OCI-LY3 (cell line): ENCODE measurements at regions not wholly inside any gene's neighbourhood (a gene's known extent, or its start where the extent isn't known, plus 50 kb on each side); places are given as distances from the start of the nearest gene placed in this dataset.

Experiments
- H2AFZ ChIP-seq: fragments of 200-600, 300-600 bp; shearing (Covaris generic); 2 replicates; pipeline ENCODE4 v1.6.0; 2014; ENCODE audit warnings: antibody characterized with exemption, low read depth, low read length
- H3K27ac ChIP-seq: fragments of 200-600, 300-600 bp; sonication (generic); 2 replicates; pipeline ENCODE4 v1.5.1; 2014; ENCODE audit warnings: mild to moderate bottlenecking, low read length, moderate library complexity, mixed read lengths
- H3K27me3 ChIP-seq: fragments of 200-600, 300-600 bp; sonication (generic); 2 replicates; pipeline ENCODE4 v1.6.1; 2014; ENCODE audit warnings: low read depth, low read length, mixed read lengths
- H3K36me3 ChIP-seq: fragments of 200-600, 300-600 bp; sonication (generic); replicated peaks from 2 replicates; pipeline ENCODE3; 2014; ENCODE audit warnings: low read depth, low read length, mixed read lengths
- H3K4me1 ChIP-seq: fragments of 300-600, 200-600 bp; sonication (generic); 2 replicates; pipeline ENCODE4 v1.6.1; 2014; ENCODE audit warnings: low read length, mixed read lengths
- H3K4me2 ChIP-seq: fragments of 200-600, 300-600 bp; sonication (generic); 2 replicates; pipeline ENCODE4 v1.6.1; 2014; ENCODE audit warnings: low read length, mixed read lengths
- H3K4me3 ChIP-seq: fragments of 300-600, 200-600 bp; sonication (generic); 2 replicates; pipeline ENCODE4 v1.5.1; 2014; ENCODE audit warnings: antibody characterized with exemption, mild to moderate bottlenecking, low read length, moderate library complexity
- H3K79me2 ChIP-seq: fragments of 300-600, 200-600 bp; shearing (Covaris generic); 2 replicates; pipeline ENCODE4 v1.6.1; 2014; ENCODE audit warnings: mild to moderate bottlenecking, low read length, mixed read lengths
- H3K9ac ChIP-seq: fragments of 300-600, 200-600 bp; shearing (Covaris generic); 2 replicates; pipeline ENCODE4 v1.6.0; 2014; ENCODE audit warnings: mild to moderate bottlenecking, low read length, moderate library complexity
- H3K9me3 ChIP-seq: fragments of 200-600, 300-600 bp; shearing (Covaris generic); 2 replicates; pipeline ENCODE4 v1.6.1; 2014; ENCODE audit warnings: low read length, mixed read lengths; ENCODE audit not compliant: insufficient read depth
- H4K20me1 ChIP-seq: fragments of 200-600, 300-600 bp; sonication (generic); 2 replicates; pipeline ENCODE4 v1.6.1; 2016; ENCODE audit warnings: low read length, mixed read lengths; ENCODE audit not compliant: insufficient read depth
- EZH2phosphoT487 ChIP-seq: fragments of 200-600 bp; shearing (Covaris generic); IDR thresholded peaks from 2 replicates; pipeline ENCODE4 v1.6.1; 2018; ENCODE audit warnings: antibody characterized with exemption, mixed run types, low read depth
- TF ChIP-seq, protein P1 (sequence below): fragments of 200-600, 300-600 bp; sonication (generic); IDR thresholded peaks from 2 replicates; pipeline ENCODE4 v1.5.1; 2014; ENCODE audit warnings: antibody characterized with exemption, low read length, low read depth

DNA sequence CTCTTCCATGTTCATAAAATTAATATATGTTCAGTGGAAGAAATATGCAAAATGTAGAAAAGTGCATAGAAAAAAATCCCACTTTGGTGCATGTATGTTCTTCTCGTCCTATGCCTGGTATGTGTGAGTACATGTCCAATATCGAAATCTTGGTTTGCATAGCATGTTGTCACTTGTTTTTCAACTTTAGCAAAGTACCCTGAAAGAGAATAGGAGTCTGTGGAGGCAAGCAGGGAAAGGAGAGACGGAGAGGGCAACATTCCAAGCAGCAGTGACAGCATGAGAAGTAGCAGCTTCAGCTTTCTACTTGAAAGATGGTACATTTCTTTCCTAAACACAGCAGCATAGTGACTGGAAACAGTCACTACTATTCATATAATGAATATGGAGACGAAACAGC lies 56.8 kb upstream of the CACNA2D3 start:
- Histone ChIP-seq H3K27ac (no peak overlapping the region), H3K79me2 (no peaks in the 10 kb centered on the region), H3K36me3 (no peaks in the 10 kb centered on the region), H3K27me3 (peaks cover 15% of the 10 kb centered on the region), H4K20me1 (no peaks in the 10 kb centered on the region), H3K4me1 (peaks cover 9% of the 10 kb centered on the region), H3K4me2 (no peak overlapping the region), H2AFZ (no peak overlapping the region), H3K4me3 (no peak overlapping the region), H3K9me3 (no peaks in the 10 kb centered on the region), H3K9ac (no peak overlapping the region)
- TF ChIP-seq EZH2phosphoT487 = no peak
- TF ChIP-seq, protein P1, sequence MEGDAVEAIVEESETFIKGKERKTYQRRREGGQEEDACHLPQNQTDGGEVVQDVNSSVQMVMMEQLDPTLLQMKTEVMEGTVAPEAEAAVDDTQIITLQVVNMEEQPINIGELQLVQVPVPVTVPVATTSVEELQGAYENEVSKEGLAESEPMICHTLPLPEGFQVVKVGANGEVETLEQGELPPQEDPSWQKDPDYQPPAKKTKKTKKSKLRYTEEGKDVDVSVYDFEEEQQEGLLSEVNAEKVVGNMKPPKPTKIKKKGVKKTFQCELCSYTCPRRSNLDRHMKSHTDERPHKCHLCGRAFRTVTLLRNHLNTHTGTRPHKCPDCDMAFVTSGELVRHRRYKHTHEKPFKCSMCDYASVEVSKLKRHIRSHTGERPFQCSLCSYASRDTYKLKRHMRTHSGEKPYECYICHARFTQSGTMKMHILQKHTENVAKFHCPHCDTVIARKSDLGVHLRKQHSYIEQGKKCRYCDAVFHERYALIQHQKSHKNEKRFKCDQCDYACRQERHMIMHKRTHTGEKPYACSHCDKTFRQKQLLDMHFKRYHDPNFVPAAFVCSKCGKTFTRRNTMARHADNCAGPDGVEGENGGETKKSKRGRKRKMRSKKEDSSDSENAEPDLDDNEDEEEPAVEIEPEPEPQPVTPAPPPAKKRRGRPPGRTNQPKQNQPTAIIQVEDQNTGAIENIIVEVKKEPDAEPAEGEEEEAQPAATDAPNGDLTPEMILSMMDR = no peak

DNA sequence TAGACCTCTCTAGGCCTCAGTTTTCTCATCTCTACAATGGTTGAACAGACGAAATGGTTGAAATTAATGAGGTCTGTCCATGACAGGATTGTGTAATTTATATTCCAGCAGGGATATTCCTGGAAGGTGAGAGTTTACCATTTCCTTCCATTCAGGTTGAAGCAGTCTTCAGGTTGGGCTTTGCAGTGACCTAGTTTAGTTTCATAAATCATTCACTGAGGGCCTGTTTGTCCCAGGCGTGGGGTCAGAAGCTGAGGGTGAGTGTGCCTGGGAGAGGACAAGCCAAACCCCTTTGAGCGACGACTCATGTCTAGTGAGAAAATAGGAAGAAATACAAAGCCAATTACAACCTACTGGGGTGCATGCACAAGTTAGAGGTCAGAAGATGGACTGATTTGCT lies 57.2 kb upstream of the CACNA2D3 start:
- H3K79me2 ChIP-seq = no peaks in the 10 kb centered on the region
- no peak overlapping the region for H3K27ac ChIP-seq
- peaks cover 15% of the 10 kb centered on the region; the same call in 1 of the 2 replicates for H3K27me3 ChIP-seq
- H4K20me1 ChIP-seq = no peaks in the 10 kb centered on the region
- H3K9ac ChIP-seq = no peak overlapping the region
- H3K4me3 ChIP-seq = no peak overlapping the region
- no peaks in the 10 kb centered on the region for H3K9me3 ChIP-seq
- TF ChIP-seq EZH2phosphoT487 = no peak
- TF ChIP-seq, protein P1 = no peak
- H3K4me2 ChIP-seq = no peak overlapping the region
- no peak overlapping the region for H2AFZ ChIP-seq
- peaks cover 7% of the 10 kb centered on the region for H3K4me1 ChIP-seq
- no peaks in the 10 kb centered on the region for H3K36me3 ChIP-seq

DNA sequence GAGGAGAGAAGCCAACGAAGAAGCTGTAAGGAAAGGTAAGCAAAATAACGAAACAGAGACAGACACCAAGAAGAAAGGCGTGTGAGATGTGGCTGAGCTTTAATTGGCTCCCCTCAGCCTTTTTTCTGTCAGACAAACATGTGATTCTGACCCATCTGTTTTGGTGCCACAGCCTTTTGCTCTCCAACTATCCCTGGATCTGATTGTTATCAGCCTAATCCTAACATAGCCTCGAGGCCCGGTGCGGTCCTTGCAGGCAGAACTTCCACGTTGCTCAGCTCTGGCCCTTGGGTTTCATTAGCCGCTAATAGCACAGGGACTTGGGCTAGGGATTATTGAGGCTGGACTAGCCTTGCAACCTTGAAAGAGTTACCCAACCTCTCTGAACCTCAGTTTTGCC lies 57.9 kb upstream of the CACNA2D3 start:
- peaks cover under 1% of the 10 kb centered on the region; the same call in 1 of the 2 replicates for H3K4me1 ChIP-seq
- no peaks in the 10 kb centered on the region for H3K79me2 ChIP-seq
- H3K36me3 ChIP-seq = no peaks in the 10 kb centered on the region
- TF ChIP-seq, protein P1 = no peak
- no peak for TF ChIP-seq EZH2phosphoT487
- no peak overlapping the region for H3K9ac ChIP-seq
- H3K4me3 ChIP-seq = no peak overlapping the region
- peaks cover 13% of the 10 kb centered on the region; the same call in 1 of the 2 replicates for H3K27me3 ChIP-seq
- H2AFZ ChIP-seq = no peak overlapping the region
- no peaks in the 10 kb centered on the region for H3K9me3 ChIP-seq
- H3K4me2 ChIP-seq = no peak overlapping the region
- H3K27ac ChIP-seq = no peak overlapping the region
- no peaks in the 10 kb centered on the region for H4K20me1 ChIP-seq

DNA sequence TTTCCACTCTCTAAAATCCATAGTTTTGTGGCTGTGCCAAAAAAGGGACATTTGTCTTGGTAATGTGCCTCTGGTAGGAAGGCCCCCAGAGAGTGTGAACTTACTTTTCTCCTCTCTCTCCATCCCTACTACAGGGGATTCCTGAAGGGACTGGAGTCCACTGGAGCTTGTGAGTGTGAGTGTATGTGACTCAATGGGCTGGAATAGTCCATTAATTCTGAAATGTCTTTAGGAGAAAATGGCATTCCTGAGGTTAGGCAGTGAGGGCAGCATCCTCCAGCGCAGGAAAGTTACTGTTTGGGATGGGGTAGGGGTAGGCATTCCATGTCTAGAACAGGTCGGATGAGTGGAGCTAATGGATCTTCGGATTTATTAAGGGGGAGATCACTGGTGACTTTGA lies 59.8 kb upstream of the CACNA2D3 start:
- H3K4me2 ChIP-seq = no peak overlapping the region
- H2AFZ ChIP-seq = no peak overlapping the region
- no peaks in the 10 kb centered on the region for H3K9me3 ChIP-seq
- TF ChIP-seq, protein P1 = no peak
- no peak for TF ChIP-seq EZH2phosphoT487
- H3K27ac ChIP-seq = no peak overlapping the region
- no peaks in the 10 kb centered on the region for H4K20me1 ChIP-seq
- no peaks in the 10 kb centered on the region for H3K79me2 ChIP-seq
- no peak overlapping the region for H3K4me3 ChIP-seq
- no peak overlapping the region for H3K9ac ChIP-seq
- no peaks in the 10 kb centered on the region for H3K36me3 ChIP-seq
- H3K27me3 ChIP-seq = peaks cover 10% of the 10 kb centered on the region; the same call in 1 of the 2 replicates
- H3K4me1 ChIP-seq = no peaks in the 10 kb centered on the region
